Thyroid gland (tissue), 4 donors: ENCODE measurements at regions not wholly inside any gene's neighbourhood (a gene's known extent, or its start where the extent isn't known, plus 50 kb on each side); places are given as distances from the start of the nearest gene placed in this dataset.

Experiments
- CTCF ChIP-seq, 6 experiments: fragments of 200-600 bp in 3 of 6; fragments of 450-650 bp in 3 of 6; sonication (generic) in 3 of 6; IDR thresholded peaks; one replicate each; pipeline ENCODE4 v1.5.1; 2016 to 2019; ENCODE audit warnings: antibody characterized with exemption in 6 of 6, mild to moderate bottlenecking in 2 of 6, inconsistent platforms in 1 of 6, moderate library complexity in 1 of 6
- POLR2A ChIP-seq, 2 donors: fragments of 450-650 bp; IDR thresholded peaks; one replicate each; pipeline ENCODE4 v1.6.1; 2017; ENCODE audit warnings: antibody characterized with exemption in 2 of 2, mild to moderate bottlenecking in 2 of 2, moderate library complexity in 1 of 2

- no peak for TF ChIP-seq CTCF (IDR thresholded peaks at IDR 0.05)
- no peak for TF ChIP-seq POLR2A (IDR thresholded peaks at IDR 0.05)
Observed at GRCh38 chr2:77807531-77808215, 285.5 kb upstream of the LRRTM4 start.
